ENCODE measurements at regions not wholly inside any gene's neighbourhood (a gene's known extent, or its start where the extent isn't known, plus 50 kb on each side); places are given as distances from the start of the nearest gene placed in this dataset.

GRCh38 chr11:106275151-106275550 is 197.7 kb downstream of the AASDHPPT start (continued):
- TF ChIP-seq BRF2 (CRISPR knock-in tag; IDR thresholded peaks at IDR 0.05), result no peak
- TF ChIP-seq REL (CRISPR knock-in tag; conservative IDR thresholded peaks at IDR 0.05), result no peak
- TF ChIP-seq ZFP1 (CRISPR knock-in tag; IDR thresholded peaks at IDR 0.05), result no peak
- no peak for TF ChIP-seq FOXK2 (IDR thresholded peaks at IDR 0.05)
- no peak for TF ChIP-seq KIAA2018 (CRISPR knock-in tag; IDR thresholded peaks at IDR 0.05; ENCODE audit: borderline replicate concordance)

GRCh38 chr11:106276126-106276525 is 198.7 kb downstream of the AASDHPPT start:
- H3K27me3 ChIP-seq (ENCODE audit: control insufficient read depth in 1 of 2, insufficient read depth in 2 of 2, low read length in 2 of 2), result no peaks in the 10 kb centered on the region
- H3K4me2 ChIP-seq (ENCODE audit: low read depth, low read length), result no peak overlapping the region
- ChIA-PET POLR2A (no interaction called here), CTCF (ENCODE audit: low intra/inter-chr PET ratio, low total read pairs) (no interaction called here)
- ATAC-seq (no peak), FAIRE-seq (no peak), DNase-seq (ENCODE audit: low spot score) (no peak)
- in situ Hi-C loops (cut with HindIII; ENCODE audit: extremely low pct_ligation_motif_present, low pct_unique_long_range_greater_than_20kb) (no loop called here), intact Hi-C loops (cut with micrococcal nuclease; ENCODE audit: unreplicated experiment) (no loop called here)
- no peak overlapping the region for H3K27ac ChIP-seq (ENCODE audit: extremely low read length, insufficient read depth, low read length)
- peaks cover 56% of the 10 kb centered on the region for H3K9me3 ChIP-seq (ENCODE audit: low read length)
- no TSS peak for BruUV-seq (replicated peaks)
- H3K36me3 ChIP-seq (replicated peaks in 1 of 2; ENCODE audit: control insufficient read depth in 1 of 2, insufficient read depth in 2 of 2, low read length in 2 of 2), result no peaks in the 10 kb centered on the region
- no peak overlapping the region for H2AFZ ChIP-seq (ENCODE audit: low read length)
- no peaks in the 10 kb centered on the region for H4K20me1 ChIP-seq (ENCODE audit: insufficient read depth, low read length)
- H3K4me3 ChIP-seq (replicated peaks in 1 of 3; ENCODE audit: insufficient read depth in 1 of 3, low read depth in 2 of 3, low read length in 3 of 3), result no peak overlapping the region
- H3K79me2 ChIP-seq (ENCODE audit: insufficient read depth, low read length), result no peaks in the 10 kb centered on the region
- no peak overlapping the region for H3K9ac ChIP-seq (ENCODE audit: insufficient read depth, low read depth, low read length)
- H3K4me1 ChIP-seq (ENCODE audit: insufficient read depth, low read length), result no peaks in the 10 kb centered on the region
- TF ChIP-seq SMC3 (IDR thresholded peaks at IDR 0.05; ENCODE audit: low read length), result no peak
- TF ChIP-seq ZBTB39 (CRISPR knock-in tag; IDR thresholded peaks at IDR 0.05), result no peak
- no peak for TF ChIP-seq ZNF367 (CRISPR knock-in tag; IDR thresholded peaks at IDR 0.05; ENCODE audit: borderline replicate concordance)
- TF ChIP-seq SRSF1 (optimal IDR thresholded peaks at IDR 0.05; ENCODE audit: low read depth, low read length), result no peak
- TF ChIP-seq TCF7 (IDR thresholded peaks at IDR 0.05; ENCODE audit: low read depth), result no peak
- TF ChIP-seq ZNF441 (CRISPR knock-in tag; IDR thresholded peaks at IDR 0.05; ENCODE audit: borderline replicate concordance), result no peak
